Liver (tissue), 6 donors: ENCODE measurements at regions not wholly inside any gene's neighbourhood (a gene's known extent, or its start where the extent isn't known, plus 50 kb on each side); places are given as distances from the start of the nearest gene placed in this dataset.
"Not testable (repeated sequence)": the region's sequence is repeated elsewhere in the genome, so short reads cannot be mapped to it uniquely, and the experiment has no call there.

Experiments
- DNase-seq: peaks from one replicate; pipeline ENCODE4 v3.0.0-alpha.2; 2017; ENCODE audit warnings: low spot score
- H3K27ac ChIP-seq, 2 donors: one replicate each; pipeline ENCODE4 v1.7.0; 2013; ENCODE audit warnings: inconsistent platforms in 2 of 2, low read length in 2 of 2, control low read depth in 1 of 2, low read depth in 1 of 2, mild to moderate bottlenecking in 1 of 2
- H3K27me3 ChIP-seq, 4 donors: one replicate each; pipeline versions ENCODE4 v1.6.1 to v1.7.0; 2013; ENCODE audit warnings: low read length in 3 of 4, inconsistent platforms in 1 of 4, mild to moderate bottlenecking in 1 of 4, moderate library complexity in 1 of 4; ENCODE audit not compliant: control insufficient read depth in 4 of 4, insufficient read depth in 4 of 4
- H3K36me3 ChIP-seq, 4 donors: one replicate each; pipeline versions ENCODE4 v1.6.1 to v1.7.0; 2013; ENCODE audit warnings: low read length in 3 of 4, mild to moderate bottlenecking in 3 of 4, low read depth in 1 of 4, moderate library complexity in 1 of 4; ENCODE audit not compliant: control insufficient read depth in 4 of 4, insufficient read depth in 3 of 4
- H3K4me1 ChIP-seq, 4 donors: one replicate each; pipeline versions ENCODE4 v1.6.1 to v1.7.0; 2013; ENCODE audit warnings: low read length in 3 of 4, mild to moderate bottlenecking in 3 of 4, moderate library complexity in 1 of 4; ENCODE audit not compliant: control insufficient read depth in 4 of 4, insufficient read depth in 4 of 4
- H3K4me3 ChIP-seq, 3 donors: one replicate each; pipeline versions ENCODE4 v1.6.1 to v1.7.0; 2013; ENCODE audit warnings: low read length in 3 of 3, control low read depth in 1 of 3, low read depth in 1 of 3, mild to moderate bottlenecking in 1 of 3
- H3K9ac ChIP-seq, 2 donors: one replicate each; pipeline ENCODE4 v1.7.0; 2013; ENCODE audit warnings: low read length in 2 of 2, mild to moderate bottlenecking in 2 of 2, moderate library complexity in 2 of 2, control low read depth in 1 of 2, low read depth in 1 of 2
- H3K9me3 ChIP-seq, 4 donors: one replicate each; pipeline versions ENCODE4 v1.6.1 to v1.7.0; 2013; ENCODE audit warnings: low read length in 3 of 4; ENCODE audit not compliant: control insufficient read depth in 4 of 4
- WGBS: extraction: QIAGEN DNeasy Blood & Tissue Kit; methylation state at CpG from one replicate; pipeline ENCODE4 v1.1.7; 2013; 5-methylcytosine and 5-hydroxymethylcytosine counted together
- donor health status: healthy.
- donor health status: healthy.
- donor health status: healthy.

- not testable (repeated sequence) for H3K27ac ChIP-seq, H3K27me3 ChIP-seq, H3K9ac ChIP-seq, H3K9me3 ChIP-seq, H3K4me3 ChIP-seq, H3K4me1 ChIP-seq, H3K36me3 ChIP-seq
- peak; percentile 28 for DNase-seq
- WGBS = 73% methylated on average over 3 of the region's 3 CpGs
Observed at GRCh38 chr2:111432423-111432822, 311.7 kb downstream of the BCL2L11 start.

- H3K4me1 ChIP-seq, H3K36me3 ChIP-seq, H3K27ac ChIP-seq, H3K9ac ChIP-seq, H3K9me3 ChIP-seq, H3K4me3 ChIP-seq, H3K27me3 ChIP-seq: not testable (repeated sequence)
- WGBS = 97% methylated on average over 4 of the region's 9 CpGs
- peak; percentile 33 for DNase-seq
Observed at GRCh38 chr2:111432916-111433499, 312.3 kb downstream of the BCL2L11 start.

GRCh38 chr2:111433892-111434607, 313.3 kb downstream of the BCL2L11 start:
- H3K4me3 ChIP-seq, H3K4me1 ChIP-seq, H3K9ac ChIP-seq, H3K27ac ChIP-seq, H3K9me3 ChIP-seq, H3K36me3 ChIP-seq, H3K27me3 ChIP-seq: not testable (repeated sequence)
- peak; percentile 65 for DNase-seq
- WGBS = 76% methylated on average over 5 of the region's 5 CpGs

GRCh38 chr2:111434608-111434939, 313.9 kb downstream of the BCL2L11 start:
- WGBS = 92% methylated on average over 3 of the region's 4 CpGs
- H3K9ac ChIP-seq = not testable (repeated sequence)

GRCh38 chr2:111435553-111436310, 315.0 kb downstream of the BCL2L11 start:
- not testable (repeated sequence) for H3K4me1 ChIP-seq, H3K9me3 ChIP-seq, H3K9ac ChIP-seq, H3K27me3 ChIP-seq, H3K27ac ChIP-seq, H3K4me3 ChIP-seq, H3K36me3 ChIP-seq
- peak; percentile 30 for DNase-seq
- 78% methylated on average over 5 of the region's 11 CpGs for WGBS

More at GRCh38 chr2:111434608-111434939, 313.9 kb downstream of the BCL2L11 start:
- not testable (repeated sequence) for H3K4me1 ChIP-seq, H3K36me3 ChIP-seq, H3K27me3 ChIP-seq, H3K27ac ChIP-seq, H3K4me3 ChIP-seq, DNase-seq, H3K9me3 ChIP-seq

- H3K9me3 ChIP-seq, DNase-seq, H3K4me1 ChIP-seq, H3K27me3 ChIP-seq, H3K36me3 ChIP-seq, H3K4me3 ChIP-seq, H3K27ac ChIP-seq, H3K9ac ChIP-seq: not testable (repeated sequence)
- WGBS = 8% methylated on average over 2 of the region's 5 CpGs
Observed at GRCh38 chr2:111436411-111436810, 315.7 kb downstream of the BCL2L11 start.
